ENCODE measurements at regions not wholly inside any gene's neighbourhood (a gene's known extent, or its start where the extent isn't known, plus 50 kb on each side); places are given as distances from the start of the nearest gene placed in this dataset.

- TF ChIP-seq MXI1 (IDR thresholded peaks at IDR 0.05; ENCODE audit: borderline replicate concordance, low read depth, low read length) (no peak), CTCF (conservative IDR thresholded peaks at IDR 0.05; ENCODE audit: low read depth, low read length) (no peak), RAD21 (IDR thresholded peaks at IDR 0.05; ENCODE audit: low read length) (no peak), POLR2A (IDR thresholded peaks at IDR 0.05; ENCODE audit: low read depth, low read length) (no peak)
Observed at GRCh38 chr6:156336733-156337132, 440.4 kb upstream of the ARID1B start.
